Ishikawa (cell line): ENCODE measurements at regions not wholly inside any gene's neighbourhood (a gene's known extent, or its start where the extent isn't known, plus 50 kb on each side); places are given as distances from the start of the nearest gene placed in this dataset.

ENCODE experiments used
- CEBPB ChIP-seq: IDR thresholded peaks from 2 replicates; pipeline ENCODE4 v1.6.1; 2012
- CREB1 ChIP-seq: IDR thresholded peaks from 2 replicates; pipeline ENCODE4 v1.6.1; 2012; ENCODE audit warnings: low read depth
- EGR1 ChIP-seq: IDR thresholded peaks from 2 replicates; pipeline ENCODE4 v1.6.1; 2012
- EP300 ChIP-seq: IDR thresholded peaks from 2 replicates; pipeline ENCODE4 v1.6.1; 2012; ENCODE audit warnings: borderline replicate concordance
- FOXM1 ChIP-seq: IDR thresholded peaks from 2 replicates; pipeline ENCODE4 v1.6.1; 2012; ENCODE audit warnings: low read depth, borderline replicate concordance
- NFIC ChIP-seq: IDR thresholded peaks from 2 replicates; pipeline ENCODE4 v1.6.1; 2012
- RAD21 ChIP-seq: IDR thresholded peaks from 2 replicates; pipeline ENCODE4 v1.6.1; 2012; ENCODE audit warnings: low read depth
- TAF1 ChIP-seq: IDR thresholded peaks from 2 replicates; pipeline ENCODE4 v1.6.1; 2012; ENCODE audit warnings: low read depth, mild to moderate bottlenecking
- TCF12 ChIP-seq: IDR thresholded peaks from 2 replicates; pipeline ENCODE4 v1.6.1; 2012; ENCODE audit warnings: low read depth
- TEAD4 ChIP-seq: IDR thresholded peaks from 2 replicates; pipeline ENCODE4 v1.6.1; 2012
- YY1 ChIP-seq: IDR thresholded peaks from 2 replicates; pipeline ENCODE4 v1.6.1; 2012; ENCODE audit warnings: low read depth
- ZBTB7A ChIP-seq: IDR thresholded peaks from 2 replicates; pipeline ENCODE4 v1.6.1; 2012; ENCODE audit warnings: low read depth
- TF ChIP-seq, protein P1 (sequence below): IDR thresholded peaks from 2 replicates; pipeline ENCODE4 v1.6.1; 2012
- TF ChIP-seq, protein P2 (sequence below): IDR thresholded peaks from 2 replicates; pipeline ENCODE4 v1.6.1; 2012
- TF ChIP-seq, protein P3 (sequence below): IDR thresholded peaks from 2 replicates; pipeline ENCODE4 v1.6.1; 2012; ENCODE audit warnings: low read depth, mild to moderate bottlenecking

DNA sequence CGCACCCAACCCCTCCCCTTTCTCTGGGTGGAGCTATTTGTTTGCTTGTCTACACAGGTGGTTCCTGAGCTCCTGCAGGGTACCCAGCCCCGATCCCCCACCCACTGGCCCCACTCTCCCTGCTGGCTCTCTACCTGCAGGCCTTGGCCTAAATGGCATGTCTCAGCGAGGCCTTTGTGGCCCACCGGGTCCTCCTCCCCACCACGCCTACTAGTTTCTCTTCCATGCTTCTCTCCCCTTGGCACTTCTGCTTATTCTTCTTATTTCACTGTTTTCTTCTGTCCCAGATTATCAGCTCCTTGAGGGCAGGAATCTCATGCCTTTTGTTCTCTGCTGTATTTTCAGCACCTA is 57.4 kb upstream of the ZNF536 start:
- TF ChIP-seq TEAD4 (no peak), YY1 (no peak)
- TF ChIP-seq, protein P1, sequence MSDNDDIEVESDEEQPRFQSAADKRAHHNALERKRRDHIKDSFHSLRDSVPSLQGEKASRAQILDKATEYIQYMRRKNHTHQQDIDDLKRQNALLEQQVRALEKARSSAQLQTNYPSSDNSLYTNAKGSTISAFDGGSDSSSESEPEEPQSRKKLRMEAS, result no peak

DNA sequence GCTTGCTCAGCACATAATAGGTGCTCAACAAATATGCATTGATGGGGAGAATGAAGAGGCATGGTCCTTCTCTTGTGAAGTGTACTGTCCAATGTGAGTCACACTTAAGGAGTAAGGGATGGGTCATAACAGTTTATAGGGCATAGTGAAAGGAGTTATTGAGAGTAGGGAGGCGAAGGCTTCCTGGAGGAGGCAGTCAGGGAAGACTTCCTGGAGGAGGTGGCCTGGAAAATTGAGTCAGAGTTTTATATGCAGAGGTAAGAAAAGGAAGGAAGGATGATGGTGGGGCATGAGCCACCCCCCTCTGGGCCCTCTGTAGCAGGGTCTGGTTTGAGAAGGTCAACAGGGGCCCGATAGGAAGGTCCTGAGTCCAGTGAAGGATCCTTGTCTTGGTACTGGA is 57.0 kb upstream of the ZNF536 start:
- TF ChIP-seq, protein P1, result no peak
- no peak for TF ChIP-seq NFIC
- TF ChIP-seq CEBPB, result no peak
- TF ChIP-seq, protein P2, sequence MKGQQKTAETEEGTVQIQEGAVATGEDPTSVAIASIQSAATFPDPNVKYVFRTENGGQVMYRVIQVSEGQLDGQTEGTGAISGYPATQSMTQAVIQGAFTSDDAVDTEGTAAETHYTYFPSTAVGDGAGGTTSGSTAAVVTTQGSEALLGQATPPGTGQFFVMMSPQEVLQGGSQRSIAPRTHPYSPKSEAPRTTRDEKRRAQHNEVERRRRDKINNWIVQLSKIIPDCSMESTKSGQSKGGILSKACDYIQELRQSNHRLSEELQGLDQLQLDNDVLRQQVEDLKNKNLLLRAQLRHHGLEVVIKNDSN, result no peak
- TF ChIP-seq RAD21, result no peak

DNA sequence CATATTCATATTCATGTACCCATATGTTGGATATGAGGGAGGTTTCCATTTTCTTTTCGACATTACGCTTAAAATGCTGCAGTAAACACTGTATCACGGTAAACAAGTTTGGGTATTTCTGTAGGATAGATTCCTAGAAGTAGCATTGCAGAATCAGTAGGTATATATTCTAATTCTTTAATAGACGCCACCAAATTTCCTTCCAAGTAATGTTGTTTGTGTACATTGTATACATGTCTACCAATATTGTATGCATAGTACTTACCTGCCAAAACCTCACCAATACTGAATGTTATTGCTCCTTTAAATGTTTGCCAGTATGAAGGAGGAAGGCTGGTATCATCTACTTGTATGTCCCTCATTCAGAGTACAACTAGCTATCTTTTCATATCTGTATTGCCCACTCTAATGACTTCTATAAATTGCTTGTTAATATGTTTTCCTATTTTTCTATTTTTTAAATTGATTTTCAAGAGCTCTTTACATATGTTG is 56.1 kb upstream of the ZNF536 start:
- TF ChIP-seq TEAD4, result no peak
- no peak for TF ChIP-seq RAD21
- TF ChIP-seq YY1, result no peak
- TF ChIP-seq TAF1, result no peak
- TF ChIP-seq, protein P3, sequence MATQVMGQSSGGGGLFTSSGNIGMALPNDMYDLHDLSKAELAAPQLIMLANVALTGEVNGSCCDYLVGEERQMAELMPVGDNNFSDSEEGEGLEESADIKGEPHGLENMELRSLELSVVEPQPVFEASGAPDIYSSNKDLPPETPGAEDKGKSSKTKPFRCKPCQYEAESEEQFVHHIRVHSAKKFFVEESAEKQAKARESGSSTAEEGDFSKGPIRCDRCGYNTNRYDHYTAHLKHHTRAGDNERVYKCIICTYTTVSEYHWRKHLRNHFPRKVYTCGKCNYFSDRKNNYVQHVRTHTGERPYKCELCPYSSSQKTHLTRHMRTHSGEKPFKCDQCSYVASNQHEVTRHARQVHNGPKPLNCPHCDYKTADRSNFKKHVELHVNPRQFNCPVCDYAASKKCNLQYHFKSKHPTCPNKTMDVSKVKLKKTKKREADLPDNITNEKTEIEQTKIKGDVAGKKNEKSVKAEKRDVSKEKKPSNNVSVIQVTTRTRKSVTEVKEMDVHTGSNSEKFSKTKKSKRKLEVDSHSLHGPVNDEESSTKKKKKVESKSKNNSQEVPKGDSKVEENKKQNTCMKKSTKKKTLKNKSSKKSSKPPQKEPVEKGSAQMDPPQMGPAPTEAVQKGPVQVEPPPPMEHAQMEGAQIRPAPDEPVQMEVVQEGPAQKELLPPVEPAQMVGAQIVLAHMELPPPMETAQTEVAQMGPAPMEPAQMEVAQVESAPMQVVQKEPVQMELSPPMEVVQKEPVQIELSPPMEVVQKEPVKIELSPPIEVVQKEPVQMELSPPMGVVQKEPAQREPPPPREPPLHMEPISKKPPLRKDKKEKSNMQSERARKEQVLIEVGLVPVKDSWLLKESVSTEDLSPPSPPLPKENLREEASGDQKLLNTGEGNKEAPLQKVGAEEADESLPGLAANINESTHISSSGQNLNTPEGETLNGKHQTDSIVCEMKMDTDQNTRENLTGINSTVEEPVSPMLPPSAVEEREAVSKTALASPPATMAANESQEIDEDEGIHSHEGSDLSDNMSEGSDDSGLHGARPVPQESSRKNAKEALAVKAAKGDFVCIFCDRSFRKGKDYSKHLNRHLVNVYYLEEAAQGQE, result no peak

DNA sequence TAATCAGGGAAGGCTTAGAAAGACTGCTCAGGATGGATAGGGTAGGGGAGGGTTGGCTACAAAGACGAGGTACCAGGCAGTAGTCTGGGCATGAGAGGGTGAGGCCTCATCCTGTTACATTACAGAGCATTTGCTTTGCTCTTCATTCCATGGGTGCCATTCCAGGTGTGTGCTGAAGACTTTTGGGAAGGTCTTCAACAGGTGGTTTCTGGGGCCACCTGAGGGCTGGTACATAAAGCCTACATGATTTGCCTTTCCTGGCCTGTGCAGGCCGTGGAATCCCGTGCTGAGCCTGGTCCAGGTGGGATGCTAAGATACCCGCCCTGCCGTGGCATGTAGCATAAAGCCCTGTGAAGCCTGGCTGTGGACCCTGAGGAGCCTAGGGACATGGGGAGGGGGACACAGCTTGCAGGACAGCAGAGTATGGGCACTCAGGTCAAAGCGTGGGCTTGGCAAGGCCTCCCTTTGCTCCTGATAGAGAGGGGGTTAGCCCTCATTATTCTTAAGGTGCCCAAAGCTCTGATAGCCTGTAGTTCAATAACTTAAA is 55.6 kb upstream of the ZNF536 start:
- TF ChIP-seq, protein P2, result no peak
- TF ChIP-seq EP300 (no peak), EGR1 (no peak), CREB1 (no peak), YY1 (no peak), FOXM1 (no peak), ZBTB7A (no peak), CEBPB (no peak), RAD21 (no peak), TAF1 (no peak)
- TF ChIP-seq, protein P3, result no peak
- TF ChIP-seq, protein P1, result no peak

DNA sequence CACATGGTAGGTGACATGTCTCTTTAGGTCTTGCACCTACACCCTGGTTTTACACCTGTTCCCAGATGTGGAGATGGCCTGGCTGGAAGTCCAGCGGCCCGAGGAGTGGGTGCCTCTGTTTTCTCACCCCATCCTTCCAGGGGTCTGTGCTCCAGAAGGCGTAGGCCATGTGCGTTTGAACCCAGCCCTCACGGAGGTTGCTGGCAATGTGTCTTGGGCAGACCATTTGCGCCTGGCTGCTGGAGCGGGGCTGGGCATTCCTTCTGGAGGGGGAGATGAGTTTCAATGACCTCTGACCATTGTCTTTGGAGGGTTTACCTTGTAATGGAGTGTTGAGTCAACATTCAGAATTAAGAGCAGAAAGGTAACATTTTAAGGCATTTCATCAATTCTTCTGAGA is 54.8 kb upstream of the ZNF536 start:
- TF ChIP-seq, protein P1, result no peak
- TF ChIP-seq CREB1 (no peak), TCF12 (no peak), YY1 (no peak), TAF1 (no peak), NFIC (no peak), CEBPB (no peak), TEAD4 (no peak), EGR1 (no peak), EP300 (no peak), FOXM1 (no peak), ZBTB7A (no peak), RAD21 (no peak)
- TF ChIP-seq, protein P3, result no peak
- TF ChIP-seq, protein P2, result no peak
